ENCODE measurements at regions not wholly inside any gene's neighbourhood (a gene's known extent, or its start where the extent isn't known, plus 50 kb on each side); places are given as distances from the start of the nearest gene placed in this dataset.

DNA sequence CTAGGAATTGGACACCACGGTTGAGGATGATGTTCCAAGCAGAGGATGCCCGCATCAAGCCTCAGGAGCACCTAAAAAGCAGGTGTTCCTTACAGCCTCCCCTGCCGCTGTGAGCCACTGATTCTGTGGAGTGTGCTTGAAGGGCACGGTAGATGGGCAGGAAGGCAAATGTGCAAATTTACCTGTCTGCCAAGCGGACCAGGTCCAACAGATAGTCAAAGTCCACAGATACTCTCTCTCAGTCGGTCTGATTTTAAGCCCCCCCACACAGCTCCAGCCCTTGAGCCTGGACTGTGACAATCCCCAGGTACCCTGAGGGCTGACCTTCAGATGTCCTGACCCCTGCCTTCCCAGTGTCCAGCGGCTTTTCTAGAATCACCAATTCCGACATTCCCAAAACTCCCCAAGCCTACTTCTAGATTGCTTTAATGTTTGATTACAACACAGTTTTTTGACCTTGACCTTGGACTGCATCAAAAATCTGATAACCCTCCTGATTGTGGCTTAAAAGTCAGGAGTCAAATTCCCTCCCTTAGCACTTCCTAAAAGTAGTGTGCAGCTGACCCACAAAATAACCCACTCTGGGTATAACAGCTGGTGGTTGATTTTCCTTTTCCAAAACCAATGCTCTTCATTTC is 208.8 kb upstream of the NCKAP5 start:
- TF ChIP-seq, protein P1, sequence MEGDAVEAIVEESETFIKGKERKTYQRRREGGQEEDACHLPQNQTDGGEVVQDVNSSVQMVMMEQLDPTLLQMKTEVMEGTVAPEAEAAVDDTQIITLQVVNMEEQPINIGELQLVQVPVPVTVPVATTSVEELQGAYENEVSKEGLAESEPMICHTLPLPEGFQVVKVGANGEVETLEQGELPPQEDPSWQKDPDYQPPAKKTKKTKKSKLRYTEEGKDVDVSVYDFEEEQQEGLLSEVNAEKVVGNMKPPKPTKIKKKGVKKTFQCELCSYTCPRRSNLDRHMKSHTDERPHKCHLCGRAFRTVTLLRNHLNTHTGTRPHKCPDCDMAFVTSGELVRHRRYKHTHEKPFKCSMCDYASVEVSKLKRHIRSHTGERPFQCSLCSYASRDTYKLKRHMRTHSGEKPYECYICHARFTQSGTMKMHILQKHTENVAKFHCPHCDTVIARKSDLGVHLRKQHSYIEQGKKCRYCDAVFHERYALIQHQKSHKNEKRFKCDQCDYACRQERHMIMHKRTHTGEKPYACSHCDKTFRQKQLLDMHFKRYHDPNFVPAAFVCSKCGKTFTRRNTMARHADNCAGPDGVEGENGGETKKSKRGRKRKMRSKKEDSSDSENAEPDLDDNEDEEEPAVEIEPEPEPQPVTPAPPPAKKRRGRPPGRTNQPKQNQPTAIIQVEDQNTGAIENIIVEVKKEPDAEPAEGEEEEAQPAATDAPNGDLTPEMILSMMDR (IDR thresholded peaks at IDR 0.05; ENCODE audit: low read depth, low read length), result no peak
- DNase-seq (ENCODE audit: extremely low read depth, low read depth), result no peak

DNA sequence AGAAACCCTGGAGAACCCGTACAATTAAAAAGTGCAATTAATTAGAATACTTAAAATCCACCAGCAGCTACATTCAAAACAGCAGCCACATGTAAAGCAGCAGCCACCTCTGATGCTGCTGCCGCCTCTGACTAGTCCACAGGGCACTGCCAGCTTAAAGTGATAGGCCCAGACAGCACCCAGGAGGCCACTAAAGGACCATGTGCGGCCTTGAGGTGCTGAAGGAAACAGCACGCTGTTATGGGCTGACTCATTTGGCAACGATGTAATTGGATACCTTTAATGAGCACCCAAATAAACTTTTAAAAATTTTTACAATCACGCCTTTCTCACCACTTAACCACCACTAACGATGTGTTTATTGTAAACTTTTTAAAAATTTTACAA is 209.3 kb upstream of the NCKAP5 start:
- DNase-seq (ENCODE audit: extremely low read depth, low read depth), result no peak
- TF ChIP-seq, protein P1 (IDR thresholded peaks at IDR 0.05; ENCODE audit: low read depth, low read length), result no peak

DNA sequence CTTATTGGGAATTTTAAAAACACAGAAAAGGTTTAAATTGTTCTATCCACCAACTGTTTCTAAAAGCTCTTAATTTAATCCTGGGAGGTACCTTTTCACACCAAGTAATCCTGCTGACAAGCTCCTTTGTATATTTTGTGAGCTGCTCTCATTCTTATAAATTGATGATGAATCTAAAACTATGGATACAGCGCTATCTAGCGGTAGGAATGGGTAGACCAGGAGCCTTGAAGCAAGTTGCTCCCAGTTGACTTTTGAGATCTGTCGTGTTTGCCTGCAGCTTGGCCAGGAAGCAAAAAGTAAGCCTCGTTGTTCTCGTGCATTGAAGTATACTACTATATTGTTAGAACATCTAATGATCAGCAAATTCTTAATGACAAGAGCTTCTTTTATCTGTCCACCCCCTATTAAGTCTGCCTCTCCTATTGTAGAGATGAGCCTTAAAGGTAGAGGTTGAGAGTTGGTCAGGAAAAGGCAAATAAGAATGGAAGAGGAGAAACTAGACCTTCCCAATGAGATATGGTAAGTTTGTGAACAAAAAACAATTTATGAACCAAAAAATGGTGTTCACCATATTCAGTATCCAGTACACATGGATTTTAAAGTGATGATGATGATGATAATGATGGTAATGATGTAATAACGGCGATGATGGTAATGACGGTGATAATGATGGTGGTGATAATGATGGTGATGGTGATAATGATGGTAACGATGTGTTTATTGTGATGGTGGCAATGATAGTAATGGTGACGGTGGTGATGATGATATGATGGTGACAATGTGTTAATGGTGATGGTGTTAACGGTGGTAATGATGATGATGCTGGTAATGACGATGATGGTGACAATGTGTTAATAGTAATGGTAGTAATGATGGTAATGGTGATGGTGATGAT is 212.1 kb upstream of the NCKAP5 start:
- TF ChIP-seq, protein P1 (IDR thresholded peaks at IDR 0.05; ENCODE audit: low read depth, low read length), result peak; percentile 82
- DNase-seq (ENCODE audit: extremely low read depth, low read depth), result peak; percentile 31

DNA sequence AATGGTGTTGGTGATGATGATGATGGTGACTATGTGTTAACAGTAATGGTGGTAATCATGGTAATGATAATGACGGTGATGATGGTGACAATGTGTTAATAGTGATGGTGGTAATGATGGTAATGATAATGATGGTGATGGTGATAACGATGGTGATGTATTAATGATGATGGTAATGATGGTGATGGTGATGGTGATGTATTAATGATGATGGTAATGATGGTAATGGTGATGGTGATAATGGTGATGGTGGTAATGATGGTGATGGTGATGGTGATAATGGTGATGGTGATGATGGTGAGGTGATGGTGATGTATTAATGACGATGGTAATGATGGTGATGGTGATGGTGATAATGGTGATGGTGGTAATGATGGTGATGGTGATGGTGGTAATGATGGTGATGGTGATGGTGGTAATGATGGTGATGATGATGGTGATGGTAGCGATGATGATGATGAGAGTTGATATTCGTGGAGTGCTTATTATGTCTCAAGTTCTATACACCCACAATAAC is 212.8 kb upstream of the NCKAP5 start:
- DNase-seq (ENCODE audit: extremely low read depth, low read depth), result no peak
- TF ChIP-seq, protein P1 (IDR thresholded peaks at IDR 0.05; ENCODE audit: low read depth, low read length), result no peak

DNA sequence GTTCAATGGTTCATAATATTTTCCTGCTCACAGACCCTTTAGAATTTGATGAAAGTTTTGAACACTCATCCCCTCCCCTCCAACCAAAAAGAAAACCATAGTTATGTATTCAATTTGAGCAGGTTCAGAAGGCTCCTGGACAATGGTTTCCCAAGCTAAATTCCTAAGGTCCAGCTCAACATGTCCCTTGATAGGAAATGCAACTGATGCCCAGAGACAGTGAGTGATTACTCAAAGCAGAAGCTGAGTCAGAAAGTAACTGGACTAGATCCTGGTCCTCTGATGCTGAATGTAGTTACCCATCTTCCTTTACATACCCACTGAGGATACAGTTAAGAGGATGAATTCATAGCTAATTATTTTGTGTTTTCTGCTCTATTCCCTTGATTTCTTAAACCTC is 218.9 kb upstream of the NCKAP5 start:
- TF ChIP-seq, protein P1 (IDR thresholded peaks at IDR 0.05; ENCODE audit: low read depth, low read length), result no peak
- DNase-seq (ENCODE audit: extremely low read depth, low read depth), result peak; percentile 3

DNA sequence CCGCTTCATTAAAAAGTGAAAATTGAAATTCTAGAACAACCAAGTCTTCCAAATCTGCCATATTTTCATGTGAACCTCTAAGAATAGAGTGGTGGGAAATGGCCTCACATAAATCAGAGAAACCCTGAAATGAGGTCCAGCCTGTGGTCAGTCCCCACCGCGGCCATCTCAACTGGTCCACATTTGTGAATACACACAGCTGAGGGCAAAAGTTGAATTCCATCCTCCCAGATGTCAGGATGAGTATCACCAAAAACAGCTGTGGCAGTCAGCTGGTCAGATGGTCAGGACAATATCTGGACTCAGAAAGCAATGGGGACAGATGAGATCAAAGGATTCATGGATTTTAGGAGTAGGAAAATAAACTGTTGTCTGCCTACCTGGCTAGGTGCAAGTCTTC is 219.4 kb upstream of the NCKAP5 start:
- TF ChIP-seq, protein P1 (IDR thresholded peaks at IDR 0.05; ENCODE audit: low read depth, low read length), result no peak

DNA sequence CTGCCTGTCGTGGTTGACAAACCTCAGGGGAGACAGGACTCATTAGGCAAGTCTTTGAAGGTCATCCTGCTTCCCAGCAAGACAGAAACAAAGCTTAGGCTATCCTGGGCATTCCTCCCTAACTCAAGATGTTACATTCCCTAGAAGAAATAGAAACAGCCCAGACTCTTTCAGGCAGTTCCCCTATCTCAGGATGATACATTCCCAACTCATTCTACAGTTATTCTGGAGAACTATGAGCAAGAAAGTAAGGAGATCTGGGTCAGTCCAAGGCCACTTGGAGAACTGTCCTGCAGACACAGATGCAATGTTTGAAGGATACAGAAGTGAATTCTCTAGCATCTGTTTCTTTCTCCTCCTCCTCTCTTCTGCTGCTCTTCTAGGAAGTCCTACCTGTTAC is 220.1 kb upstream of the NCKAP5 start:
- DNase-seq (ENCODE audit: extremely low read depth, low read depth), result no peak
- TF ChIP-seq, protein P1 (IDR thresholded peaks at IDR 0.05; ENCODE audit: low read depth, low read length), result no peak

More for the DNA sequence above, 219.4 kb upstream of the NCKAP5 start:
- no peak for DNase-seq (ENCODE audit: extremely low read depth, low read depth)
